ENCODE measurements at regions not wholly inside any gene's neighbourhood (a gene's known extent, or its start where the extent isn't known, plus 50 kb on each side); places are given as distances from the start of the nearest gene placed in this dataset.

- ATAC-seq (ENCODE audit: low read depth) (no peak), DNase-seq (no peak)
- TF ChIP-seq CTCF (IDR thresholded peaks at IDR 0.05) = no peak
- TF ChIP-seq EZH2 (IDR thresholded peaks at IDR 0.05; ENCODE audit: borderline replicate concordance, insufficient read depth, low read depth, low read length, poor library complexity, severe bottlenecking) = no peak
- Histone ChIP-seq H3K27ac (ENCODE audit: low read length in 2 of 2) (no peak overlapping the region), H3K27me3 (replicated peaks in 1 of 4; ENCODE audit: control extremely low read depth in 1 of 4, control insufficient read depth in 3 of 4, insufficient read depth in 4 of 4, low read length in 3 of 4) (no peaks in the 10 kb centered on the region), H3K36me3 (replicated peaks in 1 of 2; ENCODE audit: control extremely low read depth in 1 of 2, control insufficient read depth in 1 of 2, extremely low read depth in 1 of 2, insufficient read depth in 2 of 2, low read length in 1 of 2) (no peaks in the 10 kb centered on the region), H3K79me2 (ENCODE audit: control insufficient read depth, insufficient read depth, low read length) (no peaks in the 10 kb centered on the region), H3K4me2 (replicated peaks; ENCODE audit: low read depth, low read length, poor library complexity, severe bottlenecking) (no peak overlapping the region), H3K9me3 (ENCODE audit: control extremely low read depth in 1 of 3, control insufficient read depth in 2 of 3, insufficient read depth in 1 of 3, low read length in 2 of 3) (no peaks in the 10 kb centered on the region), H3K4me3 (ENCODE audit: control extremely low read depth in 1 of 5, extremely low read depth in 1 of 5, insufficient read depth in 1 of 5, low read depth in 2 of 5, low read length in 4 of 5) (no peak overlapping the region), H3K4me1 (ENCODE audit: control insufficient read depth in 2 of 2, insufficient read depth in 2 of 2, low read length in 2 of 2) (no peaks in the 10 kb centered on the region), H4K20me1 (ENCODE audit: control insufficient read depth, insufficient read depth, low read length, poor library complexity, severe bottlenecking) (no peaks in the 10 kb centered on the region), H2AFZ (ENCODE audit: insufficient read depth, low read depth, low read length, poor library complexity, severe bottlenecking) (no peak overlapping the region), H3K9ac (ENCODE audit: low read length) (no peak overlapping the region)
- Mint-ChIP-seq H3K27ac (no peak overlapping the region), H3K4me1 (peaks cover 11% of the 10 kb centered on the region), H3K27me3 (no peaks in the 10 kb centered on the region), H3K4me3 (no peak overlapping the region), H3K9me3 (ENCODE audit: insufficient read depth) (no peaks in the 10 kb centered on the region)
- 40% methylated on average over 1 of the region's 1 CpG for WGBS (ENCODE audit: insufficient coverage)
- intact Hi-C loops (cut with micrococcal nuclease) = no loop called here
- POLR2A ChIA-PET = no interaction called here
- CTCF ChIA-PET = no interaction called here
Observed at GRCh38 chr14:41993687-41994086, 387.0 kb downstream of the LRFN5 start.

- no peaks in the 10 kb centered on the region for H3K4me1 ChIP-seq (ENCODE audit: control insufficient read depth in 2 of 2, insufficient read depth in 2 of 2, low read length in 2 of 2)
- Mint-ChIP-seq H3K27ac (peak overlapping the region; percentile 56), H3K27me3 (no peaks in the 10 kb centered on the region), H3K9me3 (ENCODE audit: insufficient read depth) (peaks cover 2% of the 10 kb centered on the region), H3K4me1 (peaks cover 33% of the 10 kb centered on the region), H3K4me3 (no peak overlapping the region)
- H4K20me1 ChIP-seq (ENCODE audit: control insufficient read depth, insufficient read depth, low read length, poor library complexity, severe bottlenecking) = no peaks in the 10 kb centered on the region
- H3K9ac ChIP-seq (ENCODE audit: low read length) = no peak overlapping the region
- intact Hi-C loops (cut with micrococcal nuclease) = no loop called here
- POLR2A ChIA-PET = no interaction called here
- H3K9me3 ChIP-seq (ENCODE audit: control extremely low read depth in 1 of 3, control insufficient read depth in 2 of 3, insufficient read depth in 1 of 3, low read length in 2 of 3) = no peaks in the 10 kb centered on the region
- ATAC-seq (ENCODE audit: low read depth) = peak; percentile 32
- no peak for DNase-seq
- H2AFZ ChIP-seq (ENCODE audit: insufficient read depth, low read depth, low read length, poor library complexity, severe bottlenecking) = no peak overlapping the region
- H3K36me3 ChIP-seq (replicated peaks in 1 of 2; ENCODE audit: control extremely low read depth in 1 of 2, control insufficient read depth in 1 of 2, extremely low read depth in 1 of 2, insufficient read depth in 2 of 2, low read length in 1 of 2) = no peaks in the 10 kb centered on the region
- CTCF ChIA-PET = interaction anchor here (0.6 to 1.1 kb wide), 2 partner anchors 42 to 426 kb away, joined by 3 read pairs; no protein-coding TSS in a partner anchor
- H3K79me2 ChIP-seq (ENCODE audit: control insufficient read depth, insufficient read depth, low read length) = no peaks in the 10 kb centered on the region
- no peak overlapping the region for H3K4me3 ChIP-seq (ENCODE audit: control extremely low read depth in 1 of 5, extremely low read depth in 1 of 5, insufficient read depth in 1 of 5, low read depth in 2 of 5, low read length in 4 of 5)
- TF ChIP-seq EZH2 (IDR thresholded peaks at IDR 0.05; ENCODE audit: borderline replicate concordance, insufficient read depth, low read depth, low read length, poor library complexity, severe bottlenecking) (no peak), CTCF (IDR thresholded peaks at IDR 0.05) (no peak)
- no peaks in the 10 kb centered on the region for H3K27me3 ChIP-seq (replicated peaks in 1 of 4; ENCODE audit: control extremely low read depth in 1 of 4, control insufficient read depth in 3 of 4, insufficient read depth in 4 of 4, low read length in 3 of 4)
- no peak overlapping the region for H3K27ac ChIP-seq (ENCODE audit: low read length in 2 of 2)
- H3K4me2 ChIP-seq (replicated peaks; ENCODE audit: low read depth, low read length, poor library complexity, severe bottlenecking) = no peak overlapping the region
Observed at GRCh38 chr14:41986700-41987099, 380.0 kb downstream of the LRFN5 start.

All from B cell (primary cell).